DOHH2 (cell line): ENCODE measurements at regions not wholly inside any gene's neighbourhood (a gene's known extent, or its start where the extent isn't known, plus 50 kb on each side); places are given as distances from the start of the nearest gene placed in this dataset.

Experiments used
- H3F3A ChIP-seq: fragments of 200-600 bp; sonication (generic), shearing (Covaris generic); 2 replicates; pipeline ENCODE4 v1.6.0; 2016; ENCODE audit warnings: antibody characterized with exemption, mild to moderate bottlenecking; ENCODE audit not compliant: control insufficient read depth, insufficient read depth
- H3K27ac ChIP-seq: fragments of 200-600 bp; sonication (generic); 2 replicates; pipeline ENCODE4 v1.5.1; 2014; ENCODE audit warnings: low read depth, mild to moderate bottlenecking, low read length, moderate library complexity
- H3K27me3 ChIP-seq: fragments of 200-600 bp; sonication (generic); 2 replicates; pipeline ENCODE4 v1.6.1; 2014; ENCODE audit warnings: mild to moderate bottlenecking, low read length, mixed read lengths; ENCODE audit not compliant: control insufficient read depth
- H3K36me3 ChIP-seq: fragments of 200-600 bp; sonication (generic); 2 replicates; pipeline ENCODE4 v1.6.1; 2014; ENCODE audit warnings: mild to moderate bottlenecking, low read length, moderate library complexity, mixed read lengths; ENCODE audit not compliant: control insufficient read depth
- H3K4me1 ChIP-seq: fragments of 200-600 bp; sonication (generic); 2 replicates; pipeline ENCODE4 v1.6.1; 2014; ENCODE audit warnings: mild to moderate bottlenecking, low read length, mixed read lengths; ENCODE audit not compliant: control insufficient read depth
- H3K4me2 ChIP-seq: fragments of 200-600 bp; sonication (generic); 2 replicates; pipeline ENCODE4 v1.6.0; 2014; ENCODE audit warnings: mild to moderate bottlenecking, low read length, moderate library complexity
- H3K4me3 ChIP-seq: fragments of 200-600 bp; sonication (generic); 2 replicates; pipeline ENCODE4 v1.5.1; 2014; ENCODE audit warnings: mild to moderate bottlenecking, low read length, mixed read lengths
- H3K79me2 ChIP-seq: fragments of 200-600 bp; sonication (generic); 2 replicates; pipeline ENCODE4 v1.6.1; 2014; ENCODE audit warnings: mild to moderate bottlenecking, low read length, mixed read lengths; ENCODE audit not compliant: control insufficient read depth
- H3K9me2 ChIP-seq: fragments of 200-600 bp; sonication (generic); replicated peaks from 2 replicates; pipeline ENCODE4 v1.6.1; 2014; ENCODE audit warnings: mild to moderate bottlenecking, low read length, mixed read lengths; ENCODE audit not compliant: control insufficient read depth
- H3K9me3 ChIP-seq: fragments of 200-600 bp; sonication (generic); 2 replicates; pipeline ENCODE4 v1.6.1; 2014; ENCODE audit warnings: antibody characterized with exemption, low read length, mixed read lengths; ENCODE audit not compliant: control insufficient read depth, insufficient read depth
- H4K20me1 ChIP-seq: fragments of 200-600 bp; sonication (generic); 2 replicates; pipeline ENCODE4 v1.6.0; 2014; ENCODE audit warnings: low read depth, mild to moderate bottlenecking, antibody characterized with exemption, low read length, moderate library complexity; ENCODE audit not compliant: control insufficient read depth, insufficient read depth
- EZH2phosphoT487 ChIP-seq: fragments of 200-600 bp; sonication (generic); IDR thresholded peaks from 2 replicates; pipeline ENCODE4 v1.6.1; 2017; ENCODE audit warnings: borderline replicate concordance, mild to moderate bottlenecking, antibody characterized with exemption, low read length, moderate library complexity, mixed read lengths
- TF ChIP-seq, protein P1 (sequence below): fragments of 200-600 bp; sonication (generic); IDR thresholded peaks from one replicate; pipeline ENCODE4 v1.5.1; 2014; ENCODE audit warnings: antibody characterized with exemption, mild to moderate bottlenecking, low read depth, low read length; ENCODE audit not compliant: poor library complexity, severe bottlenecking

DNA sequence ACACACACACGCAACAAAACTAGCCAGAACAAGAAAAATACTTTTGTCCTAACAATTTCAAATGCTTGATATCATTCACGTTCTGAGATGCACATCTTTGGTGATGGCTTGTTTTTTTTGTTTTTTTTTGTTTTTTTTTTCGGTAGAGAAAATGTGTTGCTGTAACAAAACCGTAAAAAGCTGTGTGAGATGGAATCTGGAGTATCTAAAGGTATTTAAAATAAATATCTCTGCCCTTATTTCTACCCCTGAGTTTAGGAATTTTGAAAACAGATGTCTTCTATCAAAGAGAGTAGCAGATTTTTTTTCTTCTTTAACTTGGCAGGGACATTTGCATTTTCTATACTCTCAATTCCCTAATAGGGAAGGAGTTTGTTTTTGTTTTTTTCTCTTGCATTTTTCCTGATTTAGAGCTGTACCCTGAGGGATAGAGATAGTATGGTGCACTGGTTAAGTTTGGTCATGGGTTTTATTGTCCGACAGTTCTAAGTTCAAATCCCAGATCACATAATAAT is 446.6 kb downstream of the KLF5 start:
- TF ChIP-seq, protein P1, sequence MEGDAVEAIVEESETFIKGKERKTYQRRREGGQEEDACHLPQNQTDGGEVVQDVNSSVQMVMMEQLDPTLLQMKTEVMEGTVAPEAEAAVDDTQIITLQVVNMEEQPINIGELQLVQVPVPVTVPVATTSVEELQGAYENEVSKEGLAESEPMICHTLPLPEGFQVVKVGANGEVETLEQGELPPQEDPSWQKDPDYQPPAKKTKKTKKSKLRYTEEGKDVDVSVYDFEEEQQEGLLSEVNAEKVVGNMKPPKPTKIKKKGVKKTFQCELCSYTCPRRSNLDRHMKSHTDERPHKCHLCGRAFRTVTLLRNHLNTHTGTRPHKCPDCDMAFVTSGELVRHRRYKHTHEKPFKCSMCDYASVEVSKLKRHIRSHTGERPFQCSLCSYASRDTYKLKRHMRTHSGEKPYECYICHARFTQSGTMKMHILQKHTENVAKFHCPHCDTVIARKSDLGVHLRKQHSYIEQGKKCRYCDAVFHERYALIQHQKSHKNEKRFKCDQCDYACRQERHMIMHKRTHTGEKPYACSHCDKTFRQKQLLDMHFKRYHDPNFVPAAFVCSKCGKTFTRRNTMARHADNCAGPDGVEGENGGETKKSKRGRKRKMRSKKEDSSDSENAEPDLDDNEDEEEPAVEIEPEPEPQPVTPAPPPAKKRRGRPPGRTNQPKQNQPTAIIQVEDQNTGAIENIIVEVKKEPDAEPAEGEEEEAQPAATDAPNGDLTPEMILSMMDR = no peak
- no peak for TF ChIP-seq EZH2phosphoT487
- Histone ChIP-seq H3K9me3 (no peaks in the 10 kb centered on the region), H3K4me1 (no peaks in the 10 kb centered on the region), H3K27me3 (no peaks in the 10 kb centered on the region), H3K9me2 (no peaks in the 10 kb centered on the region; the same call in 1 of the 2 replicates), H3K4me2 (no peak overlapping the region), H3K27ac (no peak overlapping the region), H3K4me3 (no peak overlapping the region), H4K20me1 (no peaks in the 10 kb centered on the region), H3K36me3 (no peaks in the 10 kb centered on the region), H3F3A (no peaks in the 10 kb centered on the region), H3K79me2 (no peaks in the 10 kb centered on the region)

DNA sequence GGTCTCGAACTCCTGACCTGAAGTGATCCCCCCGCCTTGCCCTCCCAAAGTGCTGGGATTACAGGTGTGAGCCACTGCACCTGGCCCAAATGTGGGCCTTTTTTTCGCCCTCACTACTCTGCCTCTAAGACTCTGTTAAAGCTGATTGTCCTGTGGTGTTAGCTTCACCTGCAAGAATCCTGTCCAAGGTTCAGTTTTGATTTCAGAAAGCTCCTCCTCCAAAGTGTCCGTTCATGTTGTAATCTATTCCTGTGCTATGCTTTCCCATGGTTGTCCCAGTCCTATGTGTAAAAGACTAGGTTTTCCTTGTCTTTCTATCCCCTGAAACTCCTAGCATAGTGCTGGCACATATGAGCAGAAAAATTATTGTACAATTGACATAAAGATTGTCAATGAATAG is 440.9 kb downstream of the KLF5 start:
- no peak for TF ChIP-seq EZH2phosphoT487
- TF ChIP-seq, protein P1 = no peak
- no peak overlapping the region for H3K4me2 ChIP-seq

GRCh38 chr13:73497430-73497829 is 438.6 kb downstream of the KLF5 start:
- Histone ChIP-seq H3K4me3 (no peak overlapping the region), H4K20me1 (no peaks in the 10 kb centered on the region), H3K36me3 (no peaks in the 10 kb centered on the region), H3K4me2 (no peak overlapping the region), H3K79me2 (no peaks in the 10 kb centered on the region), H3K4me1 (no peaks in the 10 kb centered on the region), H3K9me3 (no peaks in the 10 kb centered on the region), H3K27me3 (no peaks in the 10 kb centered on the region), H3K9me2 (no peaks in the 10 kb centered on the region), H3K27ac (no peak overlapping the region), H3F3A (no peaks in the 10 kb centered on the region)
- TF ChIP-seq, protein P1 = no peak
- no peak for TF ChIP-seq EZH2phosphoT487

More for the DNA sequence above, 440.9 kb downstream of the KLF5 start:
- Histone ChIP-seq H3K4me3 (no peak overlapping the region), H3K36me3 (no peaks in the 10 kb centered on the region), H3K79me2 (no peaks in the 10 kb centered on the region), H3K9me3 (no peaks in the 10 kb centered on the region), H3K27ac (no peak overlapping the region), H3F3A (no peaks in the 10 kb centered on the region), H3K27me3 (no peaks in the 10 kb centered on the region), H4K20me1 (no peaks in the 10 kb centered on the region), H3K9me2 (no peaks in the 10 kb centered on the region), H3K4me1 (no peaks in the 10 kb centered on the region)
